WERI-Rb-1 (cell line): ENCODE measurements at regions not wholly inside any gene's neighbourhood (a gene's known extent, or its start where the extent isn't known, plus 50 kb on each side); places are given as distances from the start of the nearest gene placed in this dataset.

Experiments used
- DNase-seq: peaks from one replicate; pipeline ENCODE4 v3.0.0-alpha.2; 2020
- H3K27ac ChIP-seq: fragments of 250-450 bp; sonication (Bioruptor Pico); 2 replicates; pipeline ENCODE4 v1.5.1; 2020; ENCODE audit warnings: mild to moderate bottlenecking, moderate library complexity
- H3K27me3 ChIP-seq: fragments of 250-450 bp; sonication (Bioruptor Pico); 2 replicates; pipeline ENCODE4 v1.5.1; 2021; ENCODE audit warnings: mild to moderate bottlenecking, low read depth, moderate library complexity; ENCODE audit not compliant: insufficient read depth, severe bottlenecking
- H3K36me3 ChIP-seq: fragments of 250-450 bp; sonication (Bioruptor Pico); 2 replicates; pipeline ENCODE4 v1.5.1; 2020; ENCODE audit warnings: mild to moderate bottlenecking, moderate library complexity
- H3K4me3 ChIP-seq: 2 replicates; pipeline ENCODE4 v1.5.1; 2011; ENCODE audit warnings: low read depth, mild to moderate bottlenecking, control low read depth, low read length
- H3K9me3 ChIP-seq: fragments of 250-450 bp; sonication (Bioruptor Pico); 2 replicates; pipeline ENCODE4 v1.5.1; 2021; ENCODE audit warnings: mild to moderate bottlenecking, moderate library complexity; ENCODE audit not compliant: severe bottlenecking
- CTCF ChIP-seq: IDR thresholded peaks from 2 replicates; pipeline ENCODE4 v1.5.1; 2011; ENCODE audit warnings: low read depth, mild to moderate bottlenecking, control low read depth, inconsistent platforms, low read length

GRCh38 chr16:85524630-85525419 is 88.3 kb upstream of the GSE1 start:
- H3K27me3 ChIP-seq: no peaks in the 10 kb centered on the region
- DNase-seq: no peak
- H3K4me3 ChIP-seq: no peak overlapping the region
- H3K27ac ChIP-seq: peak overlapping the region; percentile 31
- no peaks in the 10 kb centered on the region for H3K9me3 ChIP-seq
- no peak for TF ChIP-seq CTCF
- H3K36me3 ChIP-seq: no peaks in the 10 kb centered on the region

- H3K36me3 ChIP-seq: no peaks in the 10 kb centered on the region
- H3K27ac ChIP-seq: peak overlapping the region; percentile 31
- H3K4me3 ChIP-seq: no peak overlapping the region
- no peaks in the 10 kb centered on the region for H3K27me3 ChIP-seq
- no peak for DNase-seq
- no peak for TF ChIP-seq CTCF
- no peaks in the 10 kb centered on the region for H3K9me3 ChIP-seq
Measured at GRCh38 chr16:85525420-85526184, 87.5 kb upstream of the GSE1 start.

GRCh38 chr16:85526185-85526974 is 86.7 kb upstream of the GSE1 start:
- no peaks in the 10 kb centered on the region for H3K9me3 ChIP-seq
- peak overlapping the region; percentile 37 for H3K27ac ChIP-seq
- DNase-seq: no peak
- H3K4me3 ChIP-seq: no peak overlapping the region
- no peak for TF ChIP-seq CTCF
- no peaks in the 10 kb centered on the region for H3K27me3 ChIP-seq
- no peaks in the 10 kb centered on the region for H3K36me3 ChIP-seq

- Histone ChIP-seq H3K36me3 (no peaks in the 10 kb centered on the region), H3K4me3 (no peak overlapping the region), H3K9me3 (no peaks in the 10 kb centered on the region), H3K27ac (peak overlapping the region; percentile 37), H3K27me3 (no peaks in the 10 kb centered on the region)
- peak; percentile 32 for DNase-seq
- TF ChIP-seq CTCF: no peak
Measured at GRCh38 chr16:85527042-85527766, 85.9 kb upstream of the GSE1 start.

GRCh38 chr16:85527767-85528297 is 85.3 kb upstream of the GSE1 start:
- no peak for DNase-seq
- Histone ChIP-seq H3K9me3 (no peaks in the 10 kb centered on the region), H3K27ac (no peak overlapping the region), H3K27me3 (no peaks in the 10 kb centered on the region), H3K36me3 (no peaks in the 10 kb centered on the region), H3K4me3 (no peak overlapping the region)
- no peak for TF ChIP-seq CTCF
